ENCODE measurements at regions not wholly inside any gene's neighbourhood (a gene's known extent, or its start where the extent isn't known, plus 50 kb on each side); places are given as distances from the start of the nearest gene placed in this dataset.

- H3K9me2 ChIP-seq (replicated peaks; ENCODE audit: insufficient read depth, low read length): no peaks in the 10 kb centered on the region
- no peak for DNase-seq
- no peak overlapping the region for H3K9ac ChIP-seq (ENCODE audit: low read length)
- no peaks in the 10 kb centered on the region for H3K36me3 ChIP-seq (replicated peaks; ENCODE audit: insufficient read depth, low read length)
- H3K4me3 ChIP-seq (ENCODE audit: low read length): no peak overlapping the region
- H3K4me2 ChIP-seq (ENCODE audit: low read depth, low read length): no peak overlapping the region
- TF ChIP-seq EZH2phosphoT487 (IDR thresholded peaks at IDR 0.05; ENCODE audit: low read length) (no peak), CTCF (IDR thresholded peaks at IDR 0.05; ENCODE audit: low read length) (no peak), EZH2 (optimal IDR thresholded peaks at IDR 0.05; ENCODE audit: low read depth, low read length) (no peak)
- no peaks in the 10 kb centered on the region for H4K20me1 ChIP-seq (ENCODE audit: insufficient read depth, low read length)
- H3K27me3 ChIP-seq (replicated peaks; ENCODE audit: insufficient read depth, low read length): no peaks in the 10 kb centered on the region
- H2AFZ ChIP-seq (ENCODE audit: low read length): no peak overlapping the region
- H3F3A ChIP-seq (ENCODE audit: insufficient read depth, low read length): no peaks in the 10 kb centered on the region
- no peaks in the 10 kb centered on the region for H3K79me2 ChIP-seq (ENCODE audit: low read length)
- no peaks in the 10 kb centered on the region for H3K4me1 ChIP-seq (ENCODE audit: low read length)
- H3K27ac ChIP-seq (ENCODE audit: low read length): no peak overlapping the region
- H3K9me3 ChIP-seq (replicated peaks; ENCODE audit: insufficient read depth, low read length): no peaks in the 10 kb centered on the region
These were observed 292.5 kb downstream of the SHQ1 start for GRCh38 chr3:72555714-72556113.

GRCh38 chr3:72554689-72555088 is 293.6 kb downstream of the SHQ1 start:
- no peak overlapping the region for H3K27ac ChIP-seq (ENCODE audit: low read length)
- no peaks in the 10 kb centered on the region for H4K20me1 ChIP-seq (ENCODE audit: insufficient read depth, low read length)
- H3K36me3 ChIP-seq (replicated peaks; ENCODE audit: insufficient read depth, low read length): no peaks in the 10 kb centered on the region
- no peak overlapping the region for H3K9ac ChIP-seq (ENCODE audit: low read length)
- H3F3A ChIP-seq (ENCODE audit: insufficient read depth, low read length): no peaks in the 10 kb centered on the region
- TF ChIP-seq CTCF (IDR thresholded peaks at IDR 0.05; ENCODE audit: low read length) (no peak), EZH2phosphoT487 (IDR thresholded peaks at IDR 0.05; ENCODE audit: low read length) (no peak), EZH2 (optimal IDR thresholded peaks at IDR 0.05; ENCODE audit: low read depth, low read length) (no peak)
- no peaks in the 10 kb centered on the region for H3K9me3 ChIP-seq (replicated peaks; ENCODE audit: insufficient read depth, low read length)
- H2AFZ ChIP-seq (ENCODE audit: low read length): no peak overlapping the region
- no peak overlapping the region for H3K4me2 ChIP-seq (ENCODE audit: low read depth, low read length)
- H3K79me2 ChIP-seq (ENCODE audit: low read length): no peaks in the 10 kb centered on the region
- H3K27me3 ChIP-seq (replicated peaks; ENCODE audit: insufficient read depth, low read length): no peaks in the 10 kb centered on the region
- no peak for DNase-seq
- no peak overlapping the region for H3K4me3 ChIP-seq (ENCODE audit: low read length)
- H3K9me2 ChIP-seq (replicated peaks; ENCODE audit: insufficient read depth, low read length): no peaks in the 10 kb centered on the region
- no peaks in the 10 kb centered on the region for H3K4me1 ChIP-seq (ENCODE audit: low read length)

- no peaks in the 10 kb centered on the region for H3F3A ChIP-seq (ENCODE audit: insufficient read depth, low read length)
- no peaks in the 10 kb centered on the region for H4K20me1 ChIP-seq (ENCODE audit: insufficient read depth, low read length)
- H3K27me3 ChIP-seq (replicated peaks; ENCODE audit: insufficient read depth, low read length): no peaks in the 10 kb centered on the region
- no peaks in the 10 kb centered on the region for H3K9me2 ChIP-seq (replicated peaks; ENCODE audit: insufficient read depth, low read length)
- no peaks in the 10 kb centered on the region for H3K9me3 ChIP-seq (replicated peaks; ENCODE audit: insufficient read depth, low read length)
- H3K27ac ChIP-seq (ENCODE audit: low read length): no peak overlapping the region
- no peak overlapping the region for H3K9ac ChIP-seq (ENCODE audit: low read length)
- H3K36me3 ChIP-seq (replicated peaks; ENCODE audit: insufficient read depth, low read length): no peaks in the 10 kb centered on the region
- no peak overlapping the region for H3K4me2 ChIP-seq (ENCODE audit: low read depth, low read length)
- no peak for DNase-seq
- H3K4me3 ChIP-seq (ENCODE audit: low read length): no peak overlapping the region
- no peaks in the 10 kb centered on the region for H3K79me2 ChIP-seq (ENCODE audit: low read length)
- TF ChIP-seq CTCF (IDR thresholded peaks at IDR 0.05; ENCODE audit: low read length): no peak
- TF ChIP-seq EZH2phosphoT487 (IDR thresholded peaks at IDR 0.05; ENCODE audit: low read length): no peak
- no peak for TF ChIP-seq EZH2 (optimal IDR thresholded peaks at IDR 0.05; ENCODE audit: low read depth, low read length)
- H2AFZ ChIP-seq (ENCODE audit: low read length): no peak overlapping the region
- no peaks in the 10 kb centered on the region for H3K4me1 ChIP-seq (ENCODE audit: low read length)
These were observed 294.9 kb downstream of the SHQ1 start for GRCh38 chr3:72553298-72553697.
